ENCODE measurements at regions not wholly inside any gene's neighbourhood (a gene's known extent, or its start where the extent isn't known, plus 50 kb on each side); places are given as distances from the start of the nearest gene placed in this dataset.

DNA sequence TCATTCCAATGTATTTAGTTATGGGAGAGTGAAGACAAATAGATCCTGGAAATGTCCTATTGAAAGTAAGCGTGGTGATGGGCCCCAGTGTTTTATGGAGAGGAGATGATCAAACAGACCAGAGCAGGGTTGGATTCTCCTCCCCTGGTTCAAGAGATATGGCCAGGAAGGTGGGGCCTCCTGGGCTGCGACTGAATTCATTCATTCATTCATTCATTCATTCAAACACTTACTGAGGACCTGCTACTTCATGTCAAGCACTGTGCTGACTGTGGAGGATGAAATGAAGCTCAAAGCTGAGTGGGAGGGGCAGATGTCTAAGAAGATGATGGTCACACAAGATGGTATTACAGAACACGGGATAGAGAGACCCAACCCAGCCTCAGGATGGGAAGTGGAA lies 71.5 kb upstream of the TNR start:
- no peak for DNase-seq
- CTCF ChIA-PET: no interaction called here
- Mint-ChIP-seq H3K9me3 (peaks cover 3% of the 10 kb centered on the region), H3K27ac (no peak overlapping the region), H3K36me3 (no peaks in the 10 kb centered on the region), H3K4me3 (no peak overlapping the region), H3K4me1 (ENCODE audit: low read depth) (no peaks in the 10 kb centered on the region), H3K27me3 (peaks cover 15% of the 10 kb centered on the region)
- intact Hi-C loops (cut with micrococcal nuclease): no loop called here
- POLR2A ChIA-PET: no interaction called here

- no peaks in the 10 kb centered on the region for H3K36me3 Mint-ChIP-seq
- no peak overlapping the region for H3K4me3 Mint-ChIP-seq
- intact Hi-C loops (cut with micrococcal nuclease): no loop called here
These were observed 69.5 kb upstream of the TNR start for GRCh38 chr1:175812936-175813335.

DNA sequence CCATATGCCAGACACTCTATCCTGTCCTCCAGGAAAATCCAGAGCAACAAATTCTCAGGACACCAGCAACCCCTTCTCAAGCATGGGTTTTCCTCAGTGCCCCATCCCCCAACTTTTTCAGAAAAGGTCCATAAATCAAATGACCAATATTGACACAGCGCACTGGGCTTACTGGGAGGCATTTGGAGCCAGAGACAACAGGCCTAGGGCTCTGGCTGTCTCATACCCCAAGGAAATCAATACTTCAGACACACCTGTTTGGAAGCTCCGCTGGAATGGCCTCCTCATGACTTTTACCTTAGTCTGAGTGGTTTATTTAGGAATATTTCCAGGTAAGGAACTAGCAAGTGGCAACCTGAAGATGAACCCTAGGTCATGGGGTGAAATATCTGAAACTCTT lies 66.9 kb upstream of the TNR start:
- Mint-ChIP-seq H3K27me3 (peaks cover 14% of the 10 kb centered on the region), H3K4me1 (ENCODE audit: low read depth) (no peaks in the 10 kb centered on the region), H3K9me3 (peaks cover 3% of the 10 kb centered on the region), H3K36me3 (no peaks in the 10 kb centered on the region), H3K27ac (no peak overlapping the region), H3K4me3 (no peak overlapping the region)
- ChIA-PET POLR2A (no interaction called here), CTCF (no interaction called here)
- DNase-seq: no peak
- intact Hi-C loops (cut with micrococcal nuclease): no loop called here

More at GRCh38 chr1:175812936-175813335, 69.5 kb upstream of the TNR start:
- Mint-ChIP-seq H3K27ac (no peak overlapping the region), H3K27me3 (peaks cover 18% of the 10 kb centered on the region), H3K9me3 (peaks cover 3% of the 10 kb centered on the region), H3K4me1 (ENCODE audit: low read depth) (no peaks in the 10 kb centered on the region)
- ChIA-PET CTCF (no interaction called here), POLR2A (no interaction called here)
- no peak for DNase-seq

DNA sequence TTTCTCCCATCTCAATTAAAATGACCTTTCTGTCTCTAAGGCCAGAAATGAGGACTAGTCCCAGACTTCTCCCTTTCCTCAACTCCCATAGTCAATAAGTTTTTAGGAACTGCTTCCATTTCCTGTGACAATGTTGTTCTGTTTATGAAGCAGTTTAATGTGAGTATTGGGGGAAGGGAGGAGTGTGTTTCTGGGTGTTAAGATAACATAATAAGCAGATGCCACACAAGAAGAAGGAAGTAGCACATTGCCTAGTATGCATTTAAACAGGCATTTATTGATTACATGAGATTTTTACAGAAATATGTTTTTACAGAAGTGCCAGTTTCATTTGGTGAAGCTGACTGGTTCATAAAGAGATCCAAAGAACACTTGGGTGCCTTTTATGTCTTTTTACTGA lies 65.6 kb upstream of the TNR start:
- Mint-ChIP-seq H3K4me3 (no peak overlapping the region), H3K9me3 (peaks cover 3% of the 10 kb centered on the region), H3K4me1 (ENCODE audit: low read depth) (no peaks in the 10 kb centered on the region), H3K27ac (no peak overlapping the region), H3K36me3 (no peaks in the 10 kb centered on the region), H3K27me3 (peaks cover 14% of the 10 kb centered on the region)
- POLR2A ChIA-PET: no interaction called here
- intact Hi-C loops (cut with micrococcal nuclease): no loop called here
- DNase-seq: no peak
- CTCF ChIA-PET: no interaction called here

DNA sequence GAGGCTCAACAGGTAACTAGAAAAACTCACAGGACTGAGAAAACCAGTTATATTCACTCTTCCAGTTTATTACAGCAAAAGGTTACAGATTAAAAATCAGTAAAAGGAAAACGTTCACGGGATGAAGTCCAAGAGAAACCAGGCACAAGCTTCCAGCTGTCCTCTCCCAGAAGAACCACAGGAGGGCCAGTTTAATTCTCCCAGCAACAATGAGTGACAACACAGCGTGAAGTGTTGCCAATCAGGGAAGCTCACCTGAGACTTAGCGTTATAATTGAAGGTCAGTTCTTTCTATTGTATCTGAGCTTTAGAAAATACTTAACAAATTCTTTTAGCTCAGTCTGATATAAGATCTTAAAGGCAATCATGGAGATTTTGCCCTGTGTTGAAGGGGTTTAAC lies 65.2 kb upstream of the TNR start:
- H3K4me3 Mint-ChIP-seq: no peak overlapping the region
- peaks cover 14% of the 10 kb centered on the region for H3K27me3 Mint-ChIP-seq
- no peaks in the 10 kb centered on the region for H3K36me3 Mint-ChIP-seq
- no peaks in the 10 kb centered on the region for H3K4me1 Mint-ChIP-seq (ENCODE audit: low read depth)
- POLR2A ChIA-PET: no interaction called here
- peaks cover 3% of the 10 kb centered on the region for H3K9me3 Mint-ChIP-seq
- no peak overlapping the region for H3K27ac Mint-ChIP-seq
- intact Hi-C loops (cut with micrococcal nuclease): no loop called here
- no peak for DNase-seq
- CTCF ChIA-PET: no interaction called here

GRCh38 chr1:175804561-175804960 lies 61.2 kb upstream of the TNR start:
- Mint-ChIP-seq H3K9me3 (no peaks in the 10 kb centered on the region), H3K27ac (no peak overlapping the region), H3K4me1 (ENCODE audit: low read depth) (no peaks in the 10 kb centered on the region), H3K4me3 (no peak overlapping the region), H3K36me3 (no peaks in the 10 kb centered on the region), H3K27me3 (no peaks in the 10 kb centered on the region)
- CTCF ChIA-PET: no interaction called here
- no peak for DNase-seq
- intact Hi-C loops (cut with micrococcal nuclease): no loop called here
- POLR2A ChIA-PET: no interaction called here

DNA sequence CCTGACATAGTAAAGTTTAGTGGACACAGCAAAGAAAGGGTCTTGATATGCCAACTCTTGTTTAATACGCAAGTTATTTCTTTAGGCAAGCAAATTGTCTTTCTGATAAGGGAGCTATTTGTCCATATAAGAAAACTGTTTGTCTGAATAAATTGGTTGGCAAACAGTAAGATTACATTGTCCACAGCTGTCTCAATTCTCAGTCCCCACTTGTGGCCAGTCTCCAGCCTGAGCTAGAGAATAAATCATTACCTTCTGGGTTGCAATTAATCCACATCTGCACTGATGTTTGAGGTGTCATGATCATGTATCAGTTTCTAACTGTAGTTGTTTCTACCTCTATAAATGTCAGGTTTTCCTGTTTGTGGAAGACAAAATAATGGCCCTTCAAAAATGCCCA lies 60.0 kb upstream of the TNR start:
- Mint-ChIP-seq H3K9me3 (no peaks in the 10 kb centered on the region), H3K36me3 (no peaks in the 10 kb centered on the region), H3K4me3 (no peak overlapping the region), H3K27ac (no peak overlapping the region), H3K4me1 (ENCODE audit: low read depth) (no peaks in the 10 kb centered on the region), H3K27me3 (no peaks in the 10 kb centered on the region)
- intact Hi-C loops (cut with micrococcal nuclease): no loop called here
- ChIA-PET CTCF (no interaction called here), POLR2A (no interaction called here)
- no peak for DNase-seq

DNA sequence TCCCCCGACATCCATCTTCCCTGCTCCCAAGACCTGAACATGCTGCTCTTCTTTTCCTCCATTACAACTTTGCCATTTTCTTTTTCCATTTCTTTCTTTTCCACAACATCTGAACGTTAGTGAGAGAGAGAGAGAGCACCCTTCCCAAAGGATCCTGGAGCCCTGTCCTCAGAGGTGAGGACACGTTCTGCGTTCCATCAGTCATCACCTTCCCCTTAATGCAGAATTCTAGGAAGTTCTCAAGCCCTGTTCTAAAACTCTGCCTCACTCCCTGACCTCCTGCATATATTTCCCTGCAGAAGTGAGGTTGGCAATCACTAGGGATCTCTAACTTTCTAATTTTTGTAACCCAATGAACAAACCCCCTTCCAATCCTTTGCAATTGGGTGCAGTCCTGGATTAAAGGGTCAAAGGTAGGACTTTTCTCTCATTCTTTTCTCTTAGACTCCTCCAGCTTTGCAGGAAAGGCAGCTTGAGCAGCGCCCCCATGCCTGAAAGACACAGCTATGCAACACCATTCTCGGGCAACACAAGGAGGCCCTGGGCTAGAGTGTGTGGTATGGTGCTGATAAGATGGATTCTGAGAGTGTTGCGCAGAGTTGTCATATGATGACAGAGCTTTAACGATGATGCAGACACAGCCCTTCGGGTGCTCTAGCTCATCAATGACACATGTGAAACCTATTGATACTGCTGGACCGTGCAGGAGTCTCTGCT lies 59.2 kb upstream of the TNR start:
- Mint-ChIP-seq H3K27me3 (no peaks in the 10 kb centered on the region), H3K9me3 (no peaks in the 10 kb centered on the region), H3K4me1 (ENCODE audit: low read depth) (no peaks in the 10 kb centered on the region), H3K4me3 (no peak overlapping the region), H3K36me3 (no peaks in the 10 kb centered on the region), H3K27ac (no peak overlapping the region)
- ChIA-PET CTCF (no interaction called here), POLR2A (no interaction called here)
- intact Hi-C loops (cut with micrococcal nuclease): no loop called here
- no peak for DNase-seq

- no peak for DNase-seq
- intact Hi-C loops (cut with micrococcal nuclease): no loop called here
- no peaks in the 10 kb centered on the region for H3K9me3 Mint-ChIP-seq
- no peak overlapping the region for H3K4me3 Mint-ChIP-seq
- POLR2A ChIA-PET: no interaction called here
- H3K4me1 Mint-ChIP-seq (ENCODE audit: low read depth): no peaks in the 10 kb centered on the region
- H3K36me3 Mint-ChIP-seq: no peaks in the 10 kb centered on the region
- H3K27ac Mint-ChIP-seq: no peak overlapping the region
- H3K27me3 Mint-ChIP-seq: no peaks in the 10 kb centered on the region
- CTCF ChIA-PET: no interaction called here
These were observed 58.6 kb upstream of the TNR start for GRCh38 chr1:175801979-175802378.

GRCh38 chr1:175797576-175797975 lies 54.2 kb upstream of the TNR start:
- no peaks in the 10 kb centered on the region for H3K4me1 Mint-ChIP-seq (ENCODE audit: low read depth)
- ChIA-PET CTCF (no interaction called here), POLR2A (no interaction called here)
- H3K27me3 Mint-ChIP-seq: peaks cover 10% of the 10 kb centered on the region
- intact Hi-C loops (cut with micrococcal nuclease): no loop called here
- H3K36me3 Mint-ChIP-seq: no peaks in the 10 kb centered on the region
- H3K9me3 Mint-ChIP-seq: no peaks in the 10 kb centered on the region
- no peak overlapping the region for H3K27ac Mint-ChIP-seq
- no peak for DNase-seq
- no peak overlapping the region for H3K4me3 Mint-ChIP-seq

- Mint-ChIP-seq H3K9me3 (no peaks in the 10 kb centered on the region), H3K4me3 (no peak overlapping the region), H3K27me3 (peaks cover 10% of the 10 kb centered on the region), H3K4me1 (ENCODE audit: low read depth) (no peaks in the 10 kb centered on the region), H3K36me3 (no peaks in the 10 kb centered on the region), H3K27ac (no peak overlapping the region)
- CTCF ChIA-PET: no interaction called here
- intact Hi-C loops (cut with micrococcal nuclease): no loop called here
- no peak for DNase-seq
- POLR2A ChIA-PET: no interaction called here
These were observed 51.2 kb upstream of the TNR start for GRCh38 chr1:175794586-175794985.

- no peak for DNase-seq
- Mint-ChIP-seq H3K4me3 (no peak overlapping the region), H3K27ac (no peak overlapping the region), H3K9me3 (no peaks in the 10 kb centered on the region), H3K36me3 (no peaks in the 10 kb centered on the region), H3K4me1 (ENCODE audit: low read depth) (no peaks in the 10 kb centered on the region), H3K27me3 (peaks cover 16% of the 10 kb centered on the region)
- intact Hi-C loops (cut with micrococcal nuclease): no loop called here
- ChIA-PET CTCF (no interaction called here), POLR2A (no interaction called here)
These were observed 50.2 kb upstream of the TNR start for GRCh38 chr1:175793617-175794016.
